Fibroblast of the aortic adventitia (primary cell): ENCODE measurements at regions not wholly inside any gene's neighbourhood (a gene's known extent, or its start where the extent isn't known, plus 50 kb on each side); places are given as distances from the start of the nearest gene placed in this dataset.

Experiments
- DNase-seq: peaks from one replicate; pipeline ENCODE4 v3.0.0-alpha.2; 2010; ENCODE audit warnings: low read depth
- H3K4me3 ChIP-seq: 2 replicates; pipeline ENCODE4 v1.5.1; 2011; ENCODE audit warnings: low read depth, mild to moderate bottlenecking, control low read depth, low read length, moderate library complexity
- CTCF ChIP-seq: IDR thresholded peaks from 2 replicates; pipeline ENCODE4 v1.5.1; 2011; ENCODE audit warnings: mild to moderate bottlenecking, low read length, control low read depth, inconsistent platforms; ENCODE audit not compliant: insufficient read depth

DNA sequence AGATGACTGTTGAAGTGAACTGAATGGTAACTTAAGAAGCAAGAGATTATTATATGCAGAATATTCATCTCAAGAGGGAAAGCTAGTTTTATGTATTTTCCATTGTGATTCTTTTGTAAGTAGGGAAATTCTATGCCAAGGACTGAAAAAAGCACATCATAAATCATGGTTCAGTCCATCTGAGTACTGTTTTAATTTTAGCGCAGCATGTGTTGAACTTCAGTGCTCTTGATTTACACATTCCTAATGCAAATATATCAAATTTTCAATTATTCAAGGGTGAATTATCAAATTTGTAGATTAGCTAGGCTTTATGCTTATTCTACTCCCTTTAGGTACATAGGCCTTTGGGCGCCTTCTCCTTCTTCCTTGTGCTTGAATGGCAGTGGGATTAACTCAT is 50.3 kb upstream of the TCF12 start:
- no peak overlapping the region for H3K4me3 ChIP-seq
- DNase-seq, result no peak
- TF ChIP-seq CTCF, result no peak

DNA sequence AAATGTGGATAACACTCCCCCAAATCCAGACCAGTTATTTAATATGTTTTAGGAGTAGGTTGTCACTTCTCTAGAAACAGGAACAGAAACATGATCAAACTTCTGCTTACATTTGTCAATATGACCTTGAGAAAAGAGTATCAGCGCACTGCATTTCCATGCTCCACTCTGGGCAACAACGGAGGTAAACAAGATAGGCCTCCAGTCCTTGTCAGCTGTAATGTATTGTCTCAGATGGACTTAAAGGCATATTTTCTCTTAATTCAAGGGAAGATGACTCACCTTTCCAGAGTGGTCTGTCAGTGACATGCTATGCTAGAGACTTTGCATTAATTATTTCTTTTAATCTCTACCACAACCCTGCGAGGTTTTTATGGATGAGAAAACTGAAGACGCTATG is 51.6 kb upstream of the TCF12 start:
- no peak overlapping the region for H3K4me3 ChIP-seq
- DNase-seq, result no peak
- TF ChIP-seq CTCF, result no peak

- TF ChIP-seq CTCF, result no peak
- H3K4me3 ChIP-seq, result no peak overlapping the region
- no peak for DNase-seq
Observed at GRCh38 chr15:56857828-56858227, 60.6 kb upstream of the TCF12 start.

DNA sequence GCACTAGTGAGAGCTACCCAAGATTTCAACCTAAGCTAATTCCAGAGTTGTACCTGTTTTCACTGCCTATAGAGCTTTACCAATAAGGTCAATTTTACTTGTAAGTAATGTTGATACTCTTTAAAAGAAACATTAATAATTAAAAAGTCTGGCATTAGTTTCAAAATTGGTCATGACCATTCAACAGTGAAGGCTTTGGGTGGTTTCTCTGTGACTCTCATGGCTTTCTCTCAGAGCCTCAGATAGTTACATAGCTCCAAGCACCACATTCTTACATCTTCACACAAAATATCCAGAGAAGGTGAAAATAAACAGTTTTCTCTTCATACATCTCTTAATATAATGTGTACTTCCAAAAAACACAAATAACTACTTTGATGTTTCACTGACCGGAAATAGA is 61.5 kb upstream of the TCF12 start:
- no peak for DNase-seq
- H3K4me3 ChIP-seq, result no peak overlapping the region
- no peak for TF ChIP-seq CTCF

DNA sequence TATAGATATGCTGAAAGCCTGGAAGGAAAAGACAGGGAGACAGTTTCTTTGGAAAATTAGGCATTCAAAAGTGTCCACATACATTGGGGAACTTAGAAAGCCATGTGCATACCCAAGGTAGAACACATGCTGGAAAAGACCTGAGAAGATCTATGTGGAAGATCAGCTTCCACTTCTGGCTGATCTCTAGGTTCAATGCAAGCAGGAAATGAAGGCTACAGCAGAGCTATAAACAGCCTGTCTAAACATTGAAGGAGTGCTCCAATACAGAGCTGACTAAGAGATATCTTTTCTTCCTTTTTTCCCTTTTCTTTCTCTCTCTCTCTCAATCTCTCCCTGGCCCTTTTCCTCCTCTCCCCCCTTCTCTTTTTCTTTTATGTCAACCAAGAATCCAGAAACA is 73.6 kb upstream of the TCF12 start:
- H3K4me3 ChIP-seq, result no peak overlapping the region
- DNase-seq, result no peak
- no peak for TF ChIP-seq CTCF

DNA sequence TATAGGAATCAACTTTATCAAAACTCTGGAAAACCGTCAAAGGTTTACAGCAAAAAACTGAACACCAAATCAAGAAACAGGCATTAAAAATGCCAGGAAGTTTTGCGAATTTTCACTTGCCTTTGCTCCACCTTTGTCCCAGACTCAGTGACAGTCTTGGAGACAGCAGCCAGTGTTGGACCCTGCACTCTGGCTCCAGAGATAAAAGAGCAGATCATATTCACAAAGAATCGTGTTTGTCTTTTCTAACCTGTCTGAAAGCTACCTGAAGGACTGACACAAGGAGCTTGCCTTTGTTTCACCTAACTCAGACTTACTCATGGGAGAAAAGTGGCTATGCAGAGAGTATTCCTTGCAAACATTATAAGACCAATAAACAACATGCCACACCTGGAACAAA is 74.0 kb upstream of the TCF12 start:
- TF ChIP-seq CTCF, result no peak
- no peak for DNase-seq

DNA sequence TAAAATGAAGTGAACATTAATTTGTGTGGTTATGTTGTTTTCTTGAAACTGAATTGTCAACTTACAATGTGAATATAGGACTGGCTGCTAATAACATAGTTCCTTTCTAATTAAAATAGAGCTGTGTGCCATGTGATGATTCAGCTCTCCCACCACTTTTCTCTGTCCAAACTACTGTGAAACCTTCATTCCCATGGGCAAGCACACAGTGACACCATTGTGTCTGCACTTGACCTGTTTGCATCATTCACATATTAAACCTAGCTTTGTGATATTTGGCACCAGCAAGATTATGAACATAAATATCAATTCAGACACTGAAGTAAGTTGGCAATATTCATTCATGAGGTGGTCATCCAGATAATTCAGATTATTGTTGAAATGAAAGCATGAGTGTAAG is 78.8 kb upstream of the TCF12 start:
- no peak for TF ChIP-seq CTCF
- no peak for DNase-seq
- no peak overlapping the region for H3K4me3 ChIP-seq

More for the DNA sequence above, 74.0 kb upstream of the TCF12 start:
- H3K4me3 ChIP-seq, result no peak overlapping the region
